NCI-H1092 (cell line): ENCODE measurements at regions not wholly inside any gene's neighbourhood (a gene's known extent, or its start where the extent isn't known, plus 50 kb on each side); places are given as distances from the start of the nearest gene placed in this dataset.
"Not testable (repeated sequence)": the region's sequence is repeated elsewhere in the genome, so short reads cannot be mapped to it uniquely, and the experiment has no call there.

Experiments used
- DNase-seq: peaks from one replicate; lab custom pipeline; 2025; lab: John Stamatoyannopoulos, UW

DNA sequence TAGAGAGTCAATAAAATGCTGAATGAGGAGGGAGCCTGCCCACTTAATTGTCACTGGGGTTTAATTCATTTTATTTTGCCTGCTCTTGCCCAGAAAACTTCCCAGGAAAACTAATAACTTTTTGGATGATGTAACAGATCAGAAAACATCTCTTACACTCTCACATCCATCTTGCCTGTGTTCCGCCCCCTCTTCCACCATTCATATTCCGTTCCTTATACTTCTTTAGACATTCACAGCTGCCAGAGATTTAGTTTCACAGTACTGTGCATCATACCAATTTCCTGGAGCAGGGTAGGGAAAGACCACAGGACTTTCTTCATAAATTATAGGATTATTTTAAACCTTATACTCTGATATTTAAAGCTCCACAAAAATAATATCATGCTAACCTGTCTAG, 776.1 kb upstream of the SOX11 start:
- no peak for DNase-seq

GRCh38 chr2:4930704-4931103, 761.5 kb upstream of the SOX11 start:
- DNase-seq, result no peak

DNA sequence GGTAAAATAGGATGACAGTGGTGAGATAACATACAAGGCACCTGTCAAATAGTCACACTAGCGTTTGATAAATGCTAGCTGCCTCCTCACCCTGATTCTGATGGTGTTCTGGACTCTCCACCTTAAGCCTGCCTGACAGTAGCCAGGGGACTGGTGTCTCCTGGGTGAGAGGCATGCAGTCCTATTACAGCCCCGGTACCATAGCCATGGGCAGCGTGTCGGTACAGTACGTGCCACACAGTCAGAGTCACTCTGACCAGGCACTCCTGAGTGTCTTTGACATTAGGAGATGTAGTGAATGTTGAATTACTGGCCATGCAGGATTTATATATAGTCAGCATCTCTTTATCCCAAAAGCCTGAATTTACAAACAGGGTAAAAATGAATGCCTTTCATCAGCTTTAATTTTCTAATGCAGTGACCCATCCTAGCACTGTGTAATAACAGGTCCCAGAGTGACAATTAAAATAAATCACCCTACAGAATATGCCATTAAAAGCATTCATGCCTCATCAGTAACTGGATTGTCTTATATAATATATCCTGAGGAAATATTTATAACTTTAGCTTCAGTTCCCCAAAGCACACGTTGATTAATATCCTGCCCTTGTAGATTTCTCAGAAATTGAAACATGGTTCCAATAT, 760.3 kb upstream of the SOX11 start:
- no peak for DNase-seq

GRCh38 chr2:4935291-4935690, 756.9 kb upstream of the SOX11 start:
- not testable (repeated sequence) for DNase-seq

DNA sequence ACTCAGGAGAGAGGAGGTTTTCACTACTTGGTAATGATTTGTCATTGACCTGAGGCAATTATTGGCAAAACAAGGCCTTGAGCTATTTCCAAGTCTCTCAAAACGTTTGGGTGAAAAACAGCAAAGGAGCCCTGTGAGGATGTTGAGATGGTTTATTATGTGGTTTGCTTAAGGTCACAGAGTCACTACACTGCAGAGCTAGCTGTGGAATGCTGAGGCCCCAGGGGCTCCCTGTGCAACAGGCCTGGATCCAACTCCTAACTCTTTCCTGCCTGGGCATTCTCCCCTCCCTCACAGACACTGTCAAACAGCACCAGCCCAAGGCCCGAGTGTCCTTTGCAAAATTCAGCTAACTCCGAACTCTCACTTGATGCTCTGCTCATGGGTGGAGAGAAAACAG, 754.6 kb upstream of the SOX11 start:
- no peak for DNase-seq

DNA sequence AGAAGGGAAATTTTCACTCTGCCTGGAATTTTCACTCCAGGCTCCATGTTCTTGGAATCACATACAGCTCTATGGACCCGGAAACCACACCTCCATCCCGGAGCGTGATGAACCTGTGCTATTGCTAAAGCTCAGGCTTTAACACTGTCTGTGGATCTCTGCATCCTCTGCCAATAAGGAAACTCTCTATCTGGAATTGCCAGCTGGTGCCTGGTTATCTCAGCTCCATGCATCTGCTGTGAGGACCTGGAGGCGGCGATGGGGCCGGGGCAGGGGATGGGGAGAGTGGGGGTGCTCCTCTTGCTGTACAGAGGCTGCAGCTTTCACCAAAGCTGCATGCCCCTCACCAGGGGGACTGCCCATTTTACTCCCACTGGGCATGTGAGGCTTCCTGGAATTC, 754.0 kb upstream of the SOX11 start:
- DNase-seq, result no peak

GRCh38 chr2:4942441-4942840, 749.7 kb upstream of the SOX11 start:
- DNase-seq, result no peak

DNA sequence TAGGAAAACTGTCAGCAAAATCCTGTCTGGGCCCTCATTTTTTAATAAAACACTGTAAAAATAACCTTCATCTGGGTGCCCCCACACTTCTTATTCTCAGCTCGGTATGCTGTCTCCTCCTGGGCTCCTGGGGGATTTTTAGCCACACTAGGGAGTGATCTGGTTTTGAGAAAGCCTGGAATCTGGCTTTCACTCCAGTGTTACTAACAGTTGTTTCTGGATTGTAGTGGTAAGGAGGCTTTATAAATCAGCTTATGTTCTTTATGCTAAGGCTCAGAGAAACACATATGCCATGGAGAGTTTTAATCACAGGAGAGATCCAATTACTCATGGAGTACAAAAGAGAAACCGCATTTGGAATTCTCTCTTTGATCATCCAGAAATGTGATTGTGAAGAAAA, 744.3 kb upstream of the SOX11 start:
- DNase-seq, result no peak

DNA sequence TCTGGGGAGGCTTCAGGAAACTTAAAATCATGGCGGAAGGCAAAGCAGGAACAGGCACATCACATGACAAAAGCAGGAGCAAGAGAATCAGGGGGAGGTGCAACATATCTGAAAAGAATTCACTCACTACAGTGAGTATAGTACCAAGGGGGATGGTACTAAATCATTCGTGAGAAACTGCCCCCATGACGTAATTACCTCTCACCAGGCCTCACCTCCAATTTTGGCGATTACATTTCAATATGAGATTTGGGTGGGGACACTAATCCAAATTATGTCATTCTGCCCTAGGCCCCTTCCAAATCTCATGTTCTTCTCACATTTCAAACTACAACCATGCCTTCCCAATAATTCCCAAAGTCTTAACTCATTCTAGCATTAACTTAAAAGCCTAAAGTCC, 740.8 kb upstream of the SOX11 start:
- no peak for DNase-seq

GRCh38 chr2:4959219-4959618, 733.0 kb upstream of the SOX11 start:
- no peak for DNase-seq

DNA sequence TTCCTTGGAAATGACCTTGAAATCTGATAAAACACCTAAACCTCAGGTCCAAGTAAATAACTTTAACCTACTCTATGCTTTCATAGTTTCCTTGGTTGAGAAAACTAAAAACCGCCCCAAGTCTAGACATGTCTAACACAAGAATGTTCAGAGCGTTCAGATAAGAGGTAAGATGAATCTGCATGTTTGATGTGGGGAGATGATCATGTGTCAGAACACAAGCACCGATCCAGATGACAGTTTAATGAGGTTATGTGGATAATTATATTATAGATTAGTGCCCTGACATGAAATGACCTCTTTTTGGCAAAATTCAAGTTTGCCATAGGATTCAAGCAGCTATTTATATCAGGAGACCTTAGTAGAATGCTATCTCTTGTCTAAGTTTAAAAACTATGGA, 729.8 kb upstream of the SOX11 start:
- no peak for DNase-seq

DNA sequence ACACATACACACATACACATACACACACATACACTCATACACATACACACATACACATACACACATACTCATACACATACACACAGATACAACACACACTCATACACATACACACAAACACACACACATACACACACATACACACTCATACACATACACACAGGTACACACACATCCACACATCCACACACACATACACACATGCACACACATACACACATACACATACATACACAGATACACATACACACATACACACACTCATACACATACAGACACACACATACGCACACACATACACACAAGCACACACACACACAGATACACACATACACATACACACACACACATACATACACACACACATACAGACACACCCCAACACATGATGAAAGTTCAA, 729.1 kb upstream of the SOX11 start:
- no peak for DNase-seq

DNA sequence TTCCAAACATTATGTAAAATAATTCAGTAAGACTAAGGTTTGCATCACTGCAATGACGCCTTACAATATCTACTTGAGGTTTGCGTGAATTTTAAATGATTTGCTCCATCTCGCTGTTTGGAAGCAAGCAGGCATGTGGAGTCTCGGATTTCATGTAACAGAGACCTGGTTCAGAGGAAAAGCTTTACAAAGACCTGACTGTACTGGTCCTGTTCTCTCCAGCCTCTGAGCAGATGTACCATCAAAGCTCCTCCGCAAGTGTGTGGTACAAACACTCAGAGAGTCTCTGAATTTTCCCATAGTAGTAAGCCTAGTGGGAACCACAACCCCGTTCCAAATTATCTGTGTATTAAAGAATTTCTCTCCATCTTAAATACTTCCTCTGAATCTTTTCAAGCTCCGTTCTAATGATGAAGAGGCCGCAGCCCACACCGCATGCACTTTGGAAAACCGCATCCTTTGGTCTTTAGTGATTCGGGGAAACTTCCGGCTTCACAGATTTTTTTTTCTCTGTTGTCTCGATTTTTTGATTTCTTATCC, 728.1 kb upstream of the SOX11 start:
- DNase-seq, result no peak

DNA sequence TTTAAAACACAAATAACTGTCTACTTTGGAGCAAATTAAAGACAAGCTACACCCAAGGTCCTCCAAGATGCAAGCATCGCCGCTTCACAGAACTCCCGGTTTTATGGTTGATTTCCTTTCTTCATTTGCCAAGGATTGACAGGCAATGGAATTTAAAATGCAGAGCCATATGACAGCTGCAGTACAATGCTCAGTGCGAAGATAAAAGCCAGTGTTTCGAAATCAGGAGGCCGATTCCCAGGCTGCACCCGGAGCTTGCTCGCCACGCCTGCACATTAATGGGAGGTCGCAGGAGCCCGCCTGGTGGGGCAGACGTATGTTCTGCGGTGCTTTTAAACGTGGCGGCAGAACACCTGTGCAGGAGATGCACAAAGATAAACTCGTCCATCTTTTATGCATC, 727.6 kb upstream of the SOX11 start:
- no peak for DNase-seq

DNA sequence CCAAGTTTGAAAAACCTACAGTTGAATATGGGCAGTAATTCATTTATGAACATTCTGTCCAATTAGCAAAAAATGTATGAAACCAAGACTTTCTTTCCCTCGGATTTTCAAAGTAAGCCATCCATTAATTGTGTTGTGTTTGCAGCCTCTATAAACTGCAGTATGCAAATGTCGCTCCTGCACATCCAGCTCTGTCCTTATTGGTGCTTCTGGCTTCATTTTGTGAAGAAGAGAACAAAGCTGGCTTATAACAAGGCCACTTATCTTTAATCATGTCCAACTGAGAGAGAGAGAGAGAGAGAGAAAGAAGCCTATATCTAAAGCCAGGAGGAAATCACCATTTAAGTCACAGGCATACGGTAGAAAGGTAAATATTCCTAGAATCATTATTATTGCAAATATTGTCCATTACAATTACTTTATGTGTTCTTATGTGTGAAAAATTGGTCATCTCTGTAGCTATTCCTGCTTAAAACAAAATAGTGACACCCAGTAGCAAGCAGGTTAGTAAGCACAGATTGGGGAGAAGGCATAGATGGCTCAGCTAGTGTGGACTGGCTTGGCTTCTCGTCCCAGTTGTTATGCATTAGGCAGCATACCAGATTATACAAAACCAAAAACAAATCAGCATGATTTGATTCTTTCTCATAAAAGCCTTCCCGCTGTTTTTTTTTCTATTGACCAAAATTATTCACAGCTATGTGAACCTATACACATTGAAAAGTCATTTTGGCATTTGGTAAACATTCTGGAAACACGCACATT, 726.4 kb upstream of the SOX11 start:
- DNase-seq, result no peak

GRCh38 chr2:4967206-4967605, 725.0 kb upstream of the SOX11 start:
- no peak for DNase-seq

DNA sequence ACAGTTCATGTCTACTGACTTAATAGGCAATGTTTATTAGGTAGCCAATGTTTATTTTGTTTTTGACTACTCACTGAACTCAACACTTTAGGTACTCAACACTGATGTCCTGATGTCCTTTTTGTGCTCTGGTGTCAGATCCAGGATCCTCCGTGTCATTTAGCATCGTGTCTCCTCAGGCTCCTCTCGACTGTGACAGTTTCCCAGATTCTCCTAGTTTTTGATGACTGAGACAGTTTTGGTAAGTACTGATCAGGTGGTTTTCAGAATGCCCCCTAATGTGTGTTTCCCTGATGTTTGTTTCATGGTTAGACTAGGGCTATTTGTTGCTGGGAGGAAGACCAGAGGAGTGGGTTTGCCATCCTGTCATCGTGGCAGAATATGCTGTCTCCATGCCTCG, 719.7 kb upstream of the SOX11 start:
- DNase-seq, result no peak

DNA sequence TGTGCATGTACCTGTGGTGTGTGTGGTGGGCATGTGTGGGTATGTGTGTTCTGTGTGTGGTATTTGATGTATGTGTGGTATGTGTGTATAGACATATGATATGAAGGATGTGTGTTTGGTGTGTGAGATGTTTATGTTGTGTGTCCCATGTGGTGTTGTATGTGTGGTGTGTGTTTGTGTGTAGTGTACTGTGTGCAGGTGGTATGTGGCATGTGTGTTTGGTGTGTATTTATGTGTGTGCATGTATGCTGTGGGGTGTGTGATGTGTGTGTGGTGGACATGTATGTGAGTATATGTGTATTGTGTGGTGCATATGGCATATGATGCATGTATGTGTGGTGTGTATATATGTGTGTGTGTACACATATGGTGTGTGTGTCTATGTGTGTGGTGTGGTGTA, 718.8 kb upstream of the SOX11 start:
- no peak for DNase-seq

- no peak for DNase-seq
These were observed 718.2 kb upstream of the SOX11 start for GRCh38 chr2:4973973-4974372.

GRCh38 chr2:4976407-4976806, 715.8 kb upstream of the SOX11 start:
- DNase-seq, result no peak

- no peak for DNase-seq
These were observed 713.1 kb upstream of the SOX11 start for GRCh38 chr2:4979111-4979510.

GRCh38 chr2:4980995-4981394, 711.2 kb upstream of the SOX11 start:
- DNase-seq, result no peak

DNA sequence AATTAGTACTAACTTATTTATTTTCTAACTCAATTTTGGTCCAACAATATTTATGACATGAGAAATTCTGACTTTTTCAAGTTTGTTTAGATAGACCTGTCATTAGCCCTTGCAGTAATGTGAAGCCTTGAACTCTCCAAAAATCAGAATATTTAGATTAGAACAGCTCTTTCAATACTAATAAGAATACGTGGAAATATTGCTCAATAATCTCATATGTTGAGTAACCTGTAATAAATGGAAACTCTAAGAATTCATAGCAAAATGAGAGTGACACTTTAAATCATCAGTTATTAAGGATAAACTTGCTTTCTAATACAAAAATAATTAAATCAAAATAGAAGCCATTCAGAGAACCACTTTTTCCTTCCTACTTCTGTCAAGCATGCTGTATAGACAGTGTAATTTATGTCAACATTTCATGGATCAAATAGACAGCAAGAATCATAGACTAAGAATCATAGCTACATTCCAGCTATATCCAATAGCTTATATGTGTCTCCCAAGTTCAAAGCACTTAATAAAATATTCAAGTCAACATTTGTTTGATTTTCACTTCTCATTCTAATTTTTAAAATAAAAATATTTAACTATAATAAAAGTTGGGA, 710.3 kb upstream of the SOX11 start:
- DNase-seq, result no peak
